ENCODE measurements at regions not wholly inside any gene's neighbourhood (a gene's known extent, or its start where the extent isn't known, plus 50 kb on each side); places are given as distances from the start of the nearest gene placed in this dataset.

DNA sequence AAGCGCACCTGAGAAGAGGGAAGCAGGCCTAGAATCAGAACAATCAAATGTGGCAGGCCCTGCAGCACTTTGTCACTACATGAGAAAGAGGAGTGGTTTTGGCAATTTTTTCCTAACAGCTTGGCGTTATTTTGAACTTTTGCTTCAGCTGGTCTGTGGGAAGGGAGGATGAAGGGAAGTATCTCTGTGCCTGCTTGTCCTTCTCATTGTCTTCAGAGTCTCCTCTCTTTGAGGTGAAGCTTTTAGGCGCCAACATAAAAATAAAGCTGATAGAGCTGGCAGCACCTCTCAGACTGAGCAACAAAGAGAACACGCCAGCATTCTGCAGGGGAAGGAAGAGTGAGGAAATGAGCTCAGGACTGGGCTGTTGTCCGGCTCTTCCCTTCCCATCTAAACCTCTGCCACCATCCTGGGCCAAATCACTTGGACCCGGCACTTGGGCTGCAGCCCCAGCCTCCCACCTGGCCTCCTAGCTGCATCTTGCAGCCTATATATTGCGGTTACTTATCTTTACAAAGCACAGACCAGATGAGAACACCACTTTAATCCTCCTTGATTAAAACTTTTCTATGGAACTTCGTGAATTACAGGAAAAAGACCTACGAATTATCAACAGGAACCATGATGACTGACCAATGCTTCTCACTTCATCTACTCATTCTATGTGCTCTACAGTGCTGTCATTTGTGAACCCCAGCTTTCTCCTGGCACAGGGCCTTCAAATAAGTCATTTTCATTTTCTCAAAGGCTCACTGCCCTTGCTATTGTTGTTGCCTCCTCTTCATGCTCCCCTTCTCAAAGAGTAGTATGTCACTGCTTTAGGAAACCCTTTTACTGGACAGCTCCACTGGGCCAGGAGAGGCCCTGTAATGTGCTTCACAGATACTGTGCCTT lies 476.4 kb upstream of the HS3ST1 start:
- H3K9me3 ChIP-seq: no peaks in the 10 kb centered on the region
- no peaks in the 10 kb centered on the region for H3K27me3 ChIP-seq
- no peak for DNase-seq
- peak overlapping the region; percentile 44 to 60 for H3K27ac ChIP-seq
- no peaks in the 10 kb centered on the region for H3K36me3 ChIP-seq
- no peaks in the 10 kb centered on the region for H3K4me1 ChIP-seq
- TF ChIP-seq CTCF (IDR thresholded peaks at IDR 0.05) (no peak), POLR2A (IDR thresholded peaks at IDR 0.05) (no peak)
- intact Hi-C loops (cut with DNase I; ENCODE audit: low total_unique reads): no loop called here
- no peak overlapping the region for H3K4me3 ChIP-seq

DNA sequence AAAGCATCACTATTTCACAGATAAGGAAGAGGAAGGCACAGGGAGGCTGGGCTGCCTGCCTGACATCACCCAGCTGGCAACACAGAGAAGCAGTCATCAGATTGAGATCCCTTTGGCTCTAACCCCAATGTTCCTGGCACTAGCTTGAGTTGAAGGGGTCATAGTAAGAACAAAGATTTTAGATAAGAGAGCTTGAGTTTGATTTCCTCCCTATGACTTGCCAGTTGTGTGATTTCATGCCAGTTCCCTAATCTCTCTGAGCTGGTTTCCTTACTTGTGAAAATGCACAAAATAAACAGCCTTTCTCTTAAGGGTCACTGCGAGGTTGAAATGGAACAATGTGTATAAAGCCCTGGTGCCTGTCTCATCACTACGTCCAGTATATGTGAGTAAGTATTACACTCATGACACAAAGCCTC lies 475.4 kb upstream of the HS3ST1 start:
- H3K4me1 ChIP-seq: no peaks in the 10 kb centered on the region
- intact Hi-C loops (cut with DNase I; ENCODE audit: low total_unique reads): no loop called here
- no peak overlapping the region for H3K4me3 ChIP-seq
- peak overlapping the region; percentile 44 to 60 for H3K27ac ChIP-seq
- no peak for TF ChIP-seq POLR2A (IDR thresholded peaks at IDR 0.05)
- no peak for TF ChIP-seq CTCF (IDR thresholded peaks at IDR 0.05)
- DNase-seq: peak; percentile 47 to 76
- no peaks in the 10 kb centered on the region for H3K9me3 ChIP-seq
- no peaks in the 10 kb centered on the region for H3K27me3 ChIP-seq
- no peaks in the 10 kb centered on the region for H3K36me3 ChIP-seq

DNA sequence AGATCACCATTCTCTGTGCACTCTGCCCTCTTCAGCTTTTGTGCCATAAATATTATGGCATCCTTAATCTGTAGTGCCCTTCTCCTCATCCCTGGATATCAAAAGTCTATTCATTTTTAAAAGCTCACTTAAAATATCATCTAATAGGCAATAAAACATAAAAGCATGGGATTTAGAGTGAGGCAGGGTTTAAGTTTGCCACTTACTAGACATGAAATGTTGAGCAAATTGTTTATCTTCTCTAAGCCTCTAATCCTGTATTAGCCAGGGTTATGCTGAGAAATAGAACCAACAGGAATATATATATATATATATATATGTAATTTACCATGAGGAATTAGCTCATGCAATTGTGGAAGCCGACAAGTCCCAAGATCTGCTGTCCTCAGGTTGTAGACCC lies 472.4 kb upstream of the HS3ST1 start:
- Histone ChIP-seq H3K4me3 (no peak overlapping the region), H3K36me3 (no peaks in the 10 kb centered on the region), H3K27ac (no peak overlapping the region), H3K27me3 (no peaks in the 10 kb centered on the region), H3K9me3 (no peaks in the 10 kb centered on the region), H3K4me1 (no peaks in the 10 kb centered on the region)
- no peak for DNase-seq
- TF ChIP-seq POLR2A (IDR thresholded peaks at IDR 0.05) (no peak), CTCF (IDR thresholded peaks at IDR 0.05) (no peak)
- intact Hi-C loops (cut with DNase I; ENCODE audit: low total_unique reads): no loop called here

DNA sequence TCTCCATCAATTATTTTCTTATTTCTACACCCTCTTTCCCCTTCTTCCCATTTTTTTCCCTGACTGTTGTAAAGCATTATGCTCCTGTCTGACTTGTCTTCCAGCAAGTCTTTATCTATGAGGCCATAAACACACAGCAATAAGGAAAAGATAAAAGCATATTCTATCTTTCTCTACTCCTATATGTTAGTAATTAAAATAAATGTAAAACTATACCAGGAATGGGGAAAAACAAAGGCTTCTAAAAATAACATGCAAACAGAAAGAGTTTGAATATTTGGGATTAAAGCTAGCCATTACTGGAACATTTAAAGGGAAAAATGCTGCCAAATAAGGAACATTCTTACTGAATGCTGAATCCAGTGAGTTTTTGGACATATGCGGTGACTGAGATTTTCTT lies 471.7 kb upstream of the HS3ST1 start:
- Histone ChIP-seq H3K4me3 (no peak overlapping the region), H3K27me3 (no peaks in the 10 kb centered on the region), H3K36me3 (no peaks in the 10 kb centered on the region), H3K9me3 (no peaks in the 10 kb centered on the region), H3K27ac (no peak overlapping the region), H3K4me1 (no peaks in the 10 kb centered on the region)
- TF ChIP-seq CTCF (IDR thresholded peaks at IDR 0.05): no peak
- no peak for TF ChIP-seq POLR2A (IDR thresholded peaks at IDR 0.05)
- intact Hi-C loops (cut with DNase I; ENCODE audit: low total_unique reads): no loop called here
- no peak for DNase-seq

DNA sequence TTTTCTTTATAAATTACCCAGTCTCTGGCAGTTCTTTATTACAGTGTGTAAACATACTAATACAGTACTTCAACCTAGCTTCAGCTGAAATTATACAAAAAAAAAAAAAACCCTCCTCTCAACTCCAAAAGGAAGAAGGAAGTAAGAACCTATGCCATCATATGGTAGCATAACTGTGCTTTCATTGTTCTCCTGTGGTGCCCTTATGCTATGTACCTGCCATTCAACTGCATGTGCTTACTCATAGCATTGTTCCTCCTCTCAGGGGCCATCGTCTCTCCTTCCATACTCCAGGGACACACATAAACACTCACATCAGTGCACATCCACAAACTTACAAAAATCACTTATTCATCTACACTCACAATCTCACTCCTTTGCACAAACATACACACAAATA lies 470.1 kb upstream of the HS3ST1 start:
- Histone ChIP-seq H3K4me3 (no peak overlapping the region), H3K9me3 (no peaks in the 10 kb centered on the region), H3K27me3 (no peaks in the 10 kb centered on the region), H3K27ac (no peak overlapping the region), H3K4me1 (no peaks in the 10 kb centered on the region), H3K36me3 (no peaks in the 10 kb centered on the region)
- DNase-seq: no peak
- no peak for TF ChIP-seq POLR2A (IDR thresholded peaks at IDR 0.05)
- no peak for TF ChIP-seq CTCF (IDR thresholded peaks at IDR 0.05)
- intact Hi-C loops (cut with DNase I; ENCODE audit: low total_unique reads): no loop called here
